ENCODE measurements at regions not wholly inside any gene's neighbourhood (a gene's known extent, or its start where the extent isn't known, plus 50 kb on each side); places are given as distances from the start of the nearest gene placed in this dataset.
A peak's percentile ranks its signal among the peaks of the same experiment; 100 is the strongest.
"Not testable (repeated sequence)": the region's sequence is repeated elsewhere in the genome, so short reads cannot be mapped to it uniquely, and the experiment has no call there.

DNA sequence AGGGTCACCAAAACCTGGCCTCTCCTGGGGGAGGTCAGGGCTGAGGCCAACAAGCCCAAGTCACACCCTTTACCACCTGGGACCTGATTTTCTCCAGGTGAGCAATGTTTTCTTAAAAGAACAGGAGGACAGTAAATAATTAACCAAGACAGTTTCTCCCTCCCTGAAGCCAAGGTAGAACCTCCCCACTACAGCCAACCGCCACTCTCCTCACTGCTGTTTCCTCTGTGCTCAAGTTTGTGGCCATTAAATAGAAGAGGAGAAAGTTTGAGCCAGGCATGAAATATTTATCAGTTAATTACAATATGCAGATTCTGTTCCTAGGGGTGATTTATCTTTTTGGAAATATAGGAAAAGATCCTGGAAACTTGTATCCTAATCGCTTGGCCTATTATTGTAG is 150.6 kb upstream of the ANKRD20A1 start:
- POLR2A ChIA-PET; CTCF ChIA-PET; H3K4me1 Mint-ChIP-seq; H3K9me3 ChIP-seq (ENCODE audit: low read length); H3K4me1 ChIP-seq (ENCODE audit: insufficient read depth, low read length); H3K27ac Mint-ChIP-seq; H3K4me3 ChIP-seq (ENCODE audit: low read length); DNase-seq; H3K36me3 ChIP-seq (ENCODE audit: insufficient read depth, low read length); H3K27ac ChIP-seq (ENCODE audit: low read depth, low read length); H3K27me3 Mint-ChIP-seq; H3K9me3 Mint-ChIP-seq; H3K4me3 Mint-ChIP-seq; H3K27me3 ChIP-seq (ENCODE audit: insufficient read depth, low read length, poor library complexity, severe bottlenecking); H3K36me3 Mint-ChIP-seq: not testable (repeated sequence)

DNA sequence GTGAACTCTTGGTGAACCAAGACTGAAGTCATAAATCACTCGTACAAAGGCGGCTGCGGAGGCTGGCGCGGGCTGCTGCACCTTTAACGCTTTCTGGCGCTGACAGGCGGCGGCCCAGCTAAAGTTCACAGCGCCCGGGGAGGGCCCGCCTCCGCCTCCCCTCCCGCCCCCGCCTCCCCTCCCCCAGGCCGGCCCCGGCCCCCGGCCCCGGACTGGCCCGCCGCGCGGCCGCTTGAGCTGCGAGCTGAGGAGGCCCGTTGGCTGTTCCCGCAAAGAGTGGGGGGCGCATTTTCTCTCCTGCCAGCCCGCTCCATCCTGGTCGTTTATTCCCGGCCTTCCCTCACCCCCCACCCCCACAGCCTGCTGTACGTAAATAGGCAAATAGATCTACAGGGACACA is 147.3 kb upstream of the ANKRD20A1 start:
- H3K27ac Mint-ChIP-seq; H3K4me3 Mint-ChIP-seq; POLR2A ChIA-PET; H3K9me3 ChIP-seq (ENCODE audit: low read length); H3K4me3 ChIP-seq (ENCODE audit: low read length); H3K36me3 Mint-ChIP-seq; H3K27ac ChIP-seq (ENCODE audit: low read depth, low read length); H3K27me3 Mint-ChIP-seq; H3K4me1 ChIP-seq (ENCODE audit: insufficient read depth, low read length); H3K9me3 Mint-ChIP-seq; H3K36me3 ChIP-seq (ENCODE audit: insufficient read depth, low read length); DNase-seq; H3K4me1 Mint-ChIP-seq; CTCF ChIA-PET; H3K27me3 ChIP-seq (ENCODE audit: insufficient read depth, low read length, poor library complexity, severe bottlenecking): not testable (repeated sequence)

DNA sequence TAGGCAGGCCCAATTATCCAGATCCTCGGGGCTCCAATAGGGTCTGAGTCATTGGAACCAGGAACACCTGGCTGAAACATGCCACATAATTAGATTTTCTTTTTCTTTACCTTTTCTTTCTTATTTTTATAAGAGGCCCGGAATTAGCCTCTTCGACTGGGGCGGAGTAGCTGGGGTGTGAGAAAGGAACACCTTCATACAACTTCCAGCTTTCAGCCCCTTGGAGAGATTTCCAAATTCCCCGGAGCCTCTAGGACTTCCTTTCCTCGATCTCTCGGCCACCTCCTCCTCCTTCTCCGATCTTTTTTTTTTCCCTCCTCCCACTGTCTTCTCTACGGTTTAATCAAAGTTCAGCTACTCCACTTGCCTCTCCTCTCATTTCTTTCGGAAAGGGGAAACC is 146.8 kb upstream of the ANKRD20A1 start:
- H3K9me3 ChIP-seq (ENCODE audit: low read length); H3K27ac ChIP-seq (ENCODE audit: low read depth, low read length); H3K27me3 Mint-ChIP-seq; DNase-seq; H3K27me3 ChIP-seq (ENCODE audit: insufficient read depth, low read length, poor library complexity, severe bottlenecking); H3K27ac Mint-ChIP-seq; H3K4me1 ChIP-seq (ENCODE audit: insufficient read depth, low read length); H3K36me3 Mint-ChIP-seq; CTCF ChIA-PET; H3K36me3 ChIP-seq (ENCODE audit: insufficient read depth, low read length); H3K4me3 ChIP-seq (ENCODE audit: low read length); H3K4me1 Mint-ChIP-seq; H3K4me3 Mint-ChIP-seq; POLR2A ChIA-PET; H3K9me3 Mint-ChIP-seq: not testable (repeated sequence)

DNA sequence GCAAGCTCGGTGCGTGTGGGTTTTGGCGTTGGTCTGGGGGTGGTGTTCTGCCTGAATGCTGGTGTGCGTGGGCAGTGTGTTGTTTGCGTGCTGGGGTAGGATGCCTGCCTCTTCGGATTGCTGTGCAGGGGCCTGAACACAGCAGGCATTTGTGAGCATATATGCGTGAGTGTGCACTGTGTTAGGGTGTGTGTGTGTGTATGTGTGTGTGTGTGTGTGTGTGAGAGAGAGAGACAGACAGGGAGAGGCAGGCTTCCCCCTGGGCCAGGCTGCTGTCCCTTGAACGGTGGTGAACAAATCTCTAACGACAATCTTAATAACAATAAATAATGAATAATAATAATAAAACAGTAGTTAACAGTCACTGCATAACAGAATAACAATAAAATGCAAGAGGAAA is 145.8 kb upstream of the ANKRD20A1 start:
- CTCF ChIA-PET; H3K9me3 Mint-ChIP-seq; H3K27me3 Mint-ChIP-seq; H3K4me1 ChIP-seq (ENCODE audit: insufficient read depth, low read length); H3K36me3 Mint-ChIP-seq; H3K27ac ChIP-seq (ENCODE audit: low read depth, low read length); H3K36me3 ChIP-seq (ENCODE audit: insufficient read depth, low read length); H3K27me3 ChIP-seq (ENCODE audit: insufficient read depth, low read length, poor library complexity, severe bottlenecking); H3K27ac Mint-ChIP-seq; POLR2A ChIA-PET; H3K4me3 ChIP-seq (ENCODE audit: low read length); H3K9me3 ChIP-seq (ENCODE audit: low read length); H3K4me1 Mint-ChIP-seq: not testable (repeated sequence)
- DNase-seq = peak in 1 of 5 donors; percentile 17
- H3K4me3 Mint-ChIP-seq = peak overlapping the region in 6 of 7 donors; percentile 34 to 72 (median 66)

DNA sequence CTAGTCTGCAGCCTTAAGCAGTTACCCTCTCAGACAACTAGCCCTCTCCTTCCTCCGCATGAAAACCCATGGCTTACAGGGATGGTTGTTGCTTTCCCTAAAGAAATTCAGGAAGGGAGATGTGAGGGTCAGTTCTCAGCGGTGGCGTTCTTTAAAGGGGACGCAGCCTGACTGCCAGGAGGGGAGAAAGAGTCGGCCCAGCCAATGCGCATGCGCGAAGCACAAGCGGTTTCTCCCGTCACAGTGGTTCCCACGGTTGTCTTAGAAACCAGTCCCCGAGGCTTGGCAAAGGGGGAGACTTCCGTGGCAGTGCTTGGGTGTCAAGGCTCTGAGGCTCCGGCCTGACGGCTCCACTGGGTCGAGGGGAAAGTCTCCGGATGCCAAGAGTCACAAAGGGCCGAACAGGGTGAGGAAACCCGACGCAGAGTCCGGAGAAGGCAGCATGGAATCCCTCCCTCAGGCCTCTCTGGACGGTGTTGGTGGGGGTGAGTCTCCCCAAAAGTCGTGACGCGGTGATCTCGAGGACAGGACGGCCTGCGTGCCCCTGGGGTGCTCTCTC is 140.8 kb upstream of the ANKRD20A1 start:
- H3K4me3 ChIP-seq (ENCODE audit: low read length); H3K36me3 Mint-ChIP-seq; CTCF ChIA-PET; H3K27me3 Mint-ChIP-seq; H3K27me3 ChIP-seq (ENCODE audit: insufficient read depth, low read length, poor library complexity, severe bottlenecking); H3K36me3 ChIP-seq (ENCODE audit: insufficient read depth, low read length); POLR2A ChIA-PET; H3K4me3 Mint-ChIP-seq; H3K4me1 Mint-ChIP-seq; H3K9me3 ChIP-seq (ENCODE audit: low read length); H3K9me3 Mint-ChIP-seq; H3K4me1 ChIP-seq (ENCODE audit: insufficient read depth, low read length); H3K27ac ChIP-seq (ENCODE audit: low read depth, low read length); H3K27ac Mint-ChIP-seq: not testable (repeated sequence)
- peak; percentile 17 to 75 (median 36) for DNase-seq

DNA sequence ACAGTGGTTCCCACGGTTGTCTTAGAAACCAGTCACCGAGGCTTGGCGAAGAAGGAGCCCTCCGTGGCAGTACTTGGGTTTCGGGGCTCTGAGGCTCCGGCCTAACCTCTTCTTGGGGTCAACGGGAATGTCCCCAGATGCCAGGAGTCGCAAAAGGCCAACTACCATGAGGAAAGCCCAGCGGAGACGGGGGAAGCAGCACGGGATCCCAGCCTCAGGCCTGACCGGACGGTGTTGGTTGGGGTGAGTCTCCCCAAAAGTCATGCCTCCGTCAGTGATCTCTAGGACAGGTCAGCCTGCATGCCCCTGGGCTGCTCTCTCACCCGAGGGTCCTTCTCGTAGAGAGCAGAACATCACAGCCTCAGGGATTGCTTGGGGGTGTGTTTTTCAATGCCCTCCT is 138.2 kb upstream of the ANKRD20A1 start:
- H3K36me3 Mint-ChIP-seq; H3K27ac Mint-ChIP-seq; H3K27me3 ChIP-seq (ENCODE audit: insufficient read depth, low read length, poor library complexity, severe bottlenecking); H3K4me3 ChIP-seq (ENCODE audit: low read length); H3K9me3 Mint-ChIP-seq; H3K27ac ChIP-seq (ENCODE audit: low read depth, low read length); H3K4me1 ChIP-seq (ENCODE audit: insufficient read depth, low read length); H3K4me3 Mint-ChIP-seq; H3K36me3 ChIP-seq (ENCODE audit: insufficient read depth, low read length); H3K27me3 Mint-ChIP-seq; DNase-seq; POLR2A ChIA-PET; H3K4me1 Mint-ChIP-seq; H3K9me3 ChIP-seq (ENCODE audit: low read length); CTCF ChIA-PET: not testable (repeated sequence)

DNA sequence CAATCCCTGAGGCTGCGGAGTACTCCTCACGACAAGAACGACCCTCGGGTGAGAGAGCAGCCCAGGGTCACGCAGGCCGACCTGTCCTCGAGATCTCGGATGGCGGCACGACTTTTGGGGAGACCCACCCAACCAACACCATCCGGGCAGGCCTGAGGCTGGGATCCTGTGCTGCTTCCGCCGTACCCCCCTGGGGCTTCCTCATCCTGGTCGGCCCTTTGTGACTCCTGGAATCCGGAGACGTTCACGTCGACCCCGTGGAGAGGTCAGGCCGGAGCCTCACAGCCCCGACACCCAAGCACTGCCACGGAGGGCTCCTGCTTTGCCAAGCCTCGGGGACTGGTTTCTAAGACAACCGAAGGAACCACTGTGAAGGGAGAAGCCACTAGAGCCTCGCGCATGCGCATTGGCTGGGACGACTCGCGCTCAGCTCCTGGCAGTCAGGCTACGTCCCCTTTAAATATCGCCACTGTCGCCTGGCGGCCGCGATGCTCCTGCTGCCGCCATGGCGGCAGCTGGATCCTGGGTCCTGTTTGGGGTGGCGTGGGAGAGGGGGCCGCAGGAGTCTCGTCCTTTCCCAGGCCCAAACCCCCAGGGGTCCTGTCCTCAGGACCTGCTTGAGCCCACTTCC is 136.2 kb upstream of the ANKRD20A1 start:
- H3K4me3 ChIP-seq (ENCODE audit: low read length); POLR2A ChIA-PET; H3K9me3 Mint-ChIP-seq; H3K36me3 Mint-ChIP-seq; H3K4me3 Mint-ChIP-seq; CTCF ChIA-PET; H3K9me3 ChIP-seq (ENCODE audit: low read length); H3K36me3 ChIP-seq (ENCODE audit: insufficient read depth, low read length); H3K4me1 ChIP-seq (ENCODE audit: insufficient read depth, low read length); DNase-seq; H3K27me3 Mint-ChIP-seq; H3K27me3 ChIP-seq (ENCODE audit: insufficient read depth, low read length, poor library complexity, severe bottlenecking); H3K27ac Mint-ChIP-seq; H3K4me1 Mint-ChIP-seq; H3K27ac ChIP-seq (ENCODE audit: low read depth, low read length): not testable (repeated sequence)

DNA sequence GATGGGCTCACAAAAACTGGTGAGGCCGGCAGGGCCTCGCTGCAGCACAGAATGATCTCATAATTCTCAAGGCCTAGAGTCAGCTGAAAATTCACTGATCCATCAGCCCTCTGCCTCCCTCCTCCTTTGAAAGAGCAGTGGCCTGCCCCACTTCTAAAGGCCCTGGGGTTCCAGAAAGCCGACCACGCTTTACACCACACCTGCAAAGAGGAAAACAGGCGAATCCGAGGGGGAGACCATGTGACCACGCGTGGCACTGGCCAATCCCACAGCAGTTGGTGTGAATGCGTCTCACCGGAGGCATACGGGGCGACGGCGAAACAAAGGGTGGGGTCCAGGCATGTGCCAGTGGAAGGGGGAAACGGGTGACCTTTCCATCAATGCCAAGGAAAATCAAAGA is 135.5 kb upstream of the ANKRD20A1 start:
- H3K4me1 Mint-ChIP-seq; H3K4me1 ChIP-seq (ENCODE audit: insufficient read depth, low read length); H3K9me3 ChIP-seq (ENCODE audit: low read length); H3K27ac Mint-ChIP-seq; POLR2A ChIA-PET; H3K27me3 ChIP-seq (ENCODE audit: insufficient read depth, low read length, poor library complexity, severe bottlenecking); H3K4me3 ChIP-seq (ENCODE audit: low read length); H3K9me3 Mint-ChIP-seq; H3K36me3 ChIP-seq (ENCODE audit: insufficient read depth, low read length); H3K36me3 Mint-ChIP-seq; CTCF ChIA-PET; H3K27ac ChIP-seq (ENCODE audit: low read depth, low read length); H3K27me3 Mint-ChIP-seq: not testable (repeated sequence)
- H3K4me3 Mint-ChIP-seq = peak overlapping the region; percentile 74 to 96 (median 89)
- DNase-seq = peak in 4 of 5 donors; percentile 1 to 54 (median 38)

DNA sequence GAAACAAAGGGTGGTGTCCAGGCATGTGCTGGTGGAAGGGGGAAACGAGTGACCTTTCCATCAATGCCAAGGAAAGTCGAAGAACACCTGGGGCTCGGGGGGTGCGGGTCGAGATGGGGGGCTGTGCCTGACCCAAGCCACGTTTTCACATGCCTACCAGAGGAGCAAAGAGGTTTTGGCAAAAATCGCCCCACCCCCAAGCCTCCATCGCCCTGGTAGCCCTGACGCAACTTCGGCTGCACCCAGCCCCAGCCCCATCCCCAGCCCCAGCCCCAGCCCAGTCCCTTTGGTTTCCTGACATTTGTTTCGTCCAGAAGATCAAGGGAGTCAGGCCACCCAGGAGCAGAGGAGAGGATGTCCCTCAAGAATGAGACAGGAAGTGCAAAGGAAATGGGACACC is 133.8 kb upstream of the ANKRD20A1 start:
- CTCF ChIA-PET, H3K27me3 Mint-ChIP-seq: not testable (repeated sequence)

More for the DNA sequence above, 133.8 kb upstream of the ANKRD20A1 start:
- H3K27me3 ChIP-seq (ENCODE audit: insufficient read depth, low read length, poor library complexity, severe bottlenecking); H3K9me3 Mint-ChIP-seq; H3K36me3 Mint-ChIP-seq; POLR2A ChIA-PET; H3K4me1 Mint-ChIP-seq; H3K9me3 ChIP-seq (ENCODE audit: low read length); H3K27ac Mint-ChIP-seq; H3K4me1 ChIP-seq (ENCODE audit: insufficient read depth, low read length); H3K27ac ChIP-seq (ENCODE audit: low read depth, low read length); H3K4me3 ChIP-seq (ENCODE audit: low read length); H3K36me3 ChIP-seq (ENCODE audit: insufficient read depth, low read length): not testable (repeated sequence)
- H3K4me3 Mint-ChIP-seq = peak overlapping the region in 1 of 7 donors; percentile 39
- DNase-seq = peak in 2 of 5 donors; percentile 9 to 55

All from CD8-positive, alpha-beta memory T cell (primary cell).